Neutrophil (primary cell): ENCODE measurements at regions not wholly inside any gene's neighbourhood (a gene's known extent, or its start where the extent isn't known, plus 50 kb on each side); places are given as distances from the start of the nearest gene placed in this dataset.

ENCODE experiments used
- H3K27ac ChIP-seq: fragments of 200-600 bp; sonication (generic); 2 replicates; pipeline ENCODE4 v1.5.1; 2016; ENCODE audit warnings: mild to moderate bottlenecking, moderate library complexity
- H3K27me3 ChIP-seq: fragments of 200-600 bp; sonication (generic); 2 replicates; pipeline ENCODE4 v1.6.0; 2016; ENCODE audit warnings: mild to moderate bottlenecking
- H3K36me3 ChIP-seq: fragments of 200-600 bp; sonication (generic); 2 replicates; pipeline ENCODE4 v1.5.1; 2017
- H3K4me1 ChIP-seq, 2 experiments: fragments of 200-600 bp in 1 of 2; sonication (generic) in 1 of 2; 1 replicate in 1 of 2; 2 replicates in 1 of 2; pipeline versions ENCODE4 v1.5.1 to v1.6.1; 2013 to 2016; ENCODE audit warnings: low read depth in 1 of 2, low read length in 1 of 2, mild to moderate bottlenecking in 1 of 2, moderate library complexity in 1 of 2; ENCODE audit not compliant: control insufficient read depth in 1 of 2, insufficient read depth in 1 of 2
- H3K4me3 ChIP-seq, 2 experiments: fragments of 200-600 bp in 1 of 2; sonication (generic) in 1 of 2; 1 replicate in 1 of 2; 2 replicates in 1 of 2; pipeline ENCODE4 v1.5.1; 2013 to 2016; ENCODE audit warnings: low read depth in 1 of 2, low read length in 1 of 2, mild to moderate bottlenecking in 1 of 2, moderate library complexity in 1 of 2
- H3K9me3 ChIP-seq: fragments of 200-600 bp; sonication (generic); 2 replicates; pipeline ENCODE4 v1.5.1; 2016
- TF ChIP-seq, protein P1 (sequence below): fragments of 200-600 bp; sonication (generic); IDR thresholded peaks from 2 replicates; pipeline ENCODE4 v1.5.1; 2016; ENCODE audit warnings: antibody characterized with exemption

DNA sequence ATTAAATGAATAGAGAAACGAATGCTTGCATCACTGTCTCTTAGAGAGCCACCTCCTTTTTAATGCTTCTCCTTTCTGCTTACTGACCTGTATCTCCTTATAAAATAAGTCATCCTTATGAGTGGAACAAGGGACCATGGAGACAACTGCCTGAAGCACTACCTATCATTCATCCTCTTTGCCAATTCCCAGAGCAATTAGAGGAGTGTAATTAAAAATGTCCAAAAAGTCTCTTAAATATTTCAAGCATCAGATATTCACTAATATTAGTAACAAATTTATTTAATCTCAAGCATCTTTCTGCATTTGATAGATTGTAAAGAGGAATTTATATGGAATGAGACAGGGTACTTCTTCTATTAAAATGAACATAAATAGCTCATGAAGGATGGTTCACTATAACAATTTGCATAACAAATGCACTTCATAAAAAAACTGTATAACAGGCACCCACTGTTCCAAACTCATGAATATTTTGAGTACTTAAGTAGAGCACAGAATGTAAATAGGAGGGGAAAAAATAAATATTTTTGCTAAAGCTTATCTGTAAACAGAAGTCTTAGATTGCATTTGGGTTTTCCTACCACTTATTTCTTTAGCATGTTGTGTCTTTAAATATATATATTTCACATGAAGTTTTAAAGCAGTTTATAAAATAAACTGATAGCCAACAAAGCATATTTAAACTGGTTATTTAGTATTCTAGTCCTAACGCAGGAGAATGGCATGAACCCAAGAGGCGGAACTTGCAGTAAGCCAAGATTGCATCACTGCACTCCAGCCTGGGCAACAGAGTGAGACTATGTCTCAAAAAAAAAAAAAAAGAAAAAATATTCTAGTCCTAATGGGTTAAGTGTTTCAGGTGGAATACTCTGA, 269.3 kb downstream of the TBL1XR1 start:
- Histone ChIP-seq H3K9me3 (no peaks in the 10 kb centered on the region), H3K27me3 (no peaks in the 10 kb centered on the region), H3K27ac (no peak overlapping the region), H3K4me3 (no peak overlapping the region), H3K4me1 (no peaks in the 10 kb centered on the region), H3K36me3 (no peaks in the 10 kb centered on the region)
- TF ChIP-seq, protein P1, sequence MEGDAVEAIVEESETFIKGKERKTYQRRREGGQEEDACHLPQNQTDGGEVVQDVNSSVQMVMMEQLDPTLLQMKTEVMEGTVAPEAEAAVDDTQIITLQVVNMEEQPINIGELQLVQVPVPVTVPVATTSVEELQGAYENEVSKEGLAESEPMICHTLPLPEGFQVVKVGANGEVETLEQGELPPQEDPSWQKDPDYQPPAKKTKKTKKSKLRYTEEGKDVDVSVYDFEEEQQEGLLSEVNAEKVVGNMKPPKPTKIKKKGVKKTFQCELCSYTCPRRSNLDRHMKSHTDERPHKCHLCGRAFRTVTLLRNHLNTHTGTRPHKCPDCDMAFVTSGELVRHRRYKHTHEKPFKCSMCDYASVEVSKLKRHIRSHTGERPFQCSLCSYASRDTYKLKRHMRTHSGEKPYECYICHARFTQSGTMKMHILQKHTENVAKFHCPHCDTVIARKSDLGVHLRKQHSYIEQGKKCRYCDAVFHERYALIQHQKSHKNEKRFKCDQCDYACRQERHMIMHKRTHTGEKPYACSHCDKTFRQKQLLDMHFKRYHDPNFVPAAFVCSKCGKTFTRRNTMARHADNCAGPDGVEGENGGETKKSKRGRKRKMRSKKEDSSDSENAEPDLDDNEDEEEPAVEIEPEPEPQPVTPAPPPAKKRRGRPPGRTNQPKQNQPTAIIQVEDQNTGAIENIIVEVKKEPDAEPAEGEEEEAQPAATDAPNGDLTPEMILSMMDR, result no peak

GRCh38 chr3:176927280-176927679, 270.0 kb downstream of the TBL1XR1 start:
- Histone ChIP-seq H3K9me3 (no peaks in the 10 kb centered on the region), H3K4me3 (no peak overlapping the region), H3K27ac (no peak overlapping the region), H3K4me1 (no peaks in the 10 kb centered on the region), H3K27me3 (no peaks in the 10 kb centered on the region), H3K36me3 (no peaks in the 10 kb centered on the region)
- TF ChIP-seq, protein P1, result no peak

DNA sequence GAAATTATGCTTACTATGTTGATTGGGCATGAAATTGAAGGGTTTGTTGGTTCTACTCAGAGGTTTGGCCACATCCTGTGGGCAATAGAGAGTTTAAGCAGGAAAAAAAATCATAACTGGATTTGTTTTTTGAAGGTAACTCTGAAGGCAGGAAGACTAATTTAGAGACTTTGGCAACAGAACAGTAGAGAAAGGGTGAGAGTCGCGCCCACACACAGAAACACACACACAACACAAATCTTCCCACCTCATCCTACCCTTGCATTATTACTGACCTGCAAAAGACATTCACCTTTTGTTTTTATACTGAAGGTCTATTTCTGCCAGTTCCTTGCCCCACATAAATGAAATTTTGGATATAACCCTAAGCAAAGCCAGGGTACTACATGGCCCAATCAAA, 270.6 kb downstream of the TBL1XR1 start:
- Histone ChIP-seq H3K9me3 (no peaks in the 10 kb centered on the region), H3K36me3 (no peaks in the 10 kb centered on the region), H3K4me3 (no peak overlapping the region), H3K4me1 (no peaks in the 10 kb centered on the region), H3K27me3 (no peaks in the 10 kb centered on the region), H3K27ac (no peak overlapping the region)
- TF ChIP-seq, protein P1, result no peak

GRCh38 chr3:176926034-176926433, 271.2 kb downstream of the TBL1XR1 start:
- Histone ChIP-seq H3K27me3 (no peaks in the 10 kb centered on the region), H3K36me3 (no peaks in the 10 kb centered on the region), H3K9me3 (no peaks in the 10 kb centered on the region), H3K27ac (no peak overlapping the region), H3K4me3 (no peak overlapping the region), H3K4me1 (no peaks in the 10 kb centered on the region)
- TF ChIP-seq, protein P1, result no peak

DNA sequence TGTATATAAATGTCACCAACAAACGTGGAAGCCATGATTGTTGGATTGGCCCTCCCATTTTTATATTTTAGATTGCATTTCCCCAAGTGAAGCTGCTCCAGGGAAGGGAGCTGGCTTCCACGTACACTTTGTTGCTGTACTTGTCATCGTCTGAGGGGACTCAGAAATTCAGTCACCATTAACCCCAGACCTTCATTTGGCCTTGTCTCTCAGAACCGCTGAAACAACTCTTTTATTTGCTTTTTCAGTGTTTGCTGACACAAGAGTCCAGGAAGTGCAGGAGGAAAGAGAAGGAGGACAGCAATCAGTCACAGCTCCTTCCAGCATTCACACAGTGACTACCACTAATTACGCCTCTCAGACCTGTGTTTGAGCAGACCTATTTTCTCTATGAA, 276.5 kb downstream of the TBL1XR1 start:
- H3K4me1 ChIP-seq, result no peaks in the 10 kb centered on the region
- TF ChIP-seq, protein P1, result no peak
- no peak overlapping the region for H3K27ac ChIP-seq
- no peak overlapping the region for H3K4me3 ChIP-seq
- H3K36me3 ChIP-seq, result no peaks in the 10 kb centered on the region
- H3K27me3 ChIP-seq, result no peaks in the 10 kb centered on the region
- no peaks in the 10 kb centered on the region for H3K9me3 ChIP-seq
